ENCODE measurements at regions not wholly inside any gene's neighbourhood (a gene's known extent, or its start where the extent isn't known, plus 50 kb on each side); places are given as distances from the start of the nearest gene placed in this dataset.

DNA sequence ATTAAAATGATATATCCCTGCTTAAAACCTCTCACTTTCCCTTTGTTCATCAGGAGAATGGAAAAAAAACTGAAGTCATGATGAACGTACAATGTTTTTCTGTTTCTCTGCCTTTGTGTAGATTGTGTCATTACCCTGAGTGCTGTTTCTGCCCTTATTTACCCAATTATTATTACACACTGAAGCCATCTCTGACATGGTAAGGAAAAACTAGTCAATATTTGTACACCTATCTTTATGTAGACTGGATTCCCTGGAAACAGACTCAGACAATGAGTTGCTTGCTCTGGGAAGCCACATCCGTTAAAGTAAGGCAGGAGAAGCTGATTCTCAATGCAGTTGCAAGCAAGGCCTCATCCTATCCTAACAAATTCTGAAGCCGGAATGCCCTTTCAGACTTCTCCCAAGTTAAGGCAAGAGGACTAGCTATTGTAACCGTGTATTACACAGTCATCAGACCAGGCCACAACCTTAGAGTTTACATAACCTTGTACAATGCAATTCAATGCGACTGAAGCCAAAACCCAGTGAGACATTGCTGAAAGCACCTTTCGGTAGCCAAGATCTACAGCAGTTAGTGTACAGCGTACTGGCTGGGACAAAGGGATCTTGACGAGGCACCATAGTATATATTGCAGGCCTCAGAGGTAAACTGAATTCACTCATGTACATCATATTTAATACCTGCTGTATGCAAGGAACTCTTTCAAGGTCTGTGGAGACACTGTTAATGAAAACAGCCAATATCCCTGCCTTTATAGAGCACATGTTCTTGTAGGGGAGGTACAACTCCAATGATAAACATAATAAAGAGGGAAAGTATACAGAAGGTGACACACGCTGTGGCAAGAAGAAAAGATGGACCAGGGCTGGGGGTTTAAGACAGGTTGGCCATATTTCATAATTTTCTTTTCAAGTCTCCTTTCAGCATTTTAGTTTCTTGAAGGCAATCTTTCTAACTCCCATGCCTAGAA lies 1040.8 kb upstream of the SEMA6D start:
- no peak overlapping the region for H2BK15ac ChIP-seq (ENCODE audit: low read depth, low read length)
- 64% methylated on average over 3 of the region's 9 CpGs; no CpG with 5 or more reads in 1 of the 2 experiments for WGBS, 2 experiments (ENCODE audit: extremely low coverage in 2 of 2, insufficient read length in 1 of 2)
- no peak for DNase-seq
- H3K9me1 ChIP-seq (ENCODE audit: insufficient read depth, low read length) = no peaks in the 10 kb centered on the region
- no peak overlapping the region for H3K27ac ChIP-seq (ENCODE audit: insufficient read depth, low read length)
- BruUV-seq (replicated peaks) = no TSS peak
- H3K4me2 ChIP-seq (ENCODE audit: low read depth, low read length) = no peak overlapping the region
- H3K4me3 ChIP-seq (ENCODE audit: insufficient read depth, low read depth, low read length) = no peak overlapping the region
- CTCF ChIA-PET = no interaction called here
- H4K91ac ChIP-seq (ENCODE audit: insufficient read depth, low read depth, low read length) = no peak overlapping the region
- in situ Hi-C loops (cut with MboI; ENCODE audit: low sequenced_read_pairs) = no loop called here
- no peak overlapping the region for H4K5ac ChIP-seq (ENCODE audit: low read depth, low read length)
- H4K8ac ChIP-seq (ENCODE audit: low read depth in 2 of 2, low read length in 2 of 2) = no peak overlapping the region
- H3K18ac ChIP-seq (ENCODE audit: low read depth, low read length) = no peak overlapping the region
- H3K79me1 ChIP-seq (ENCODE audit: low read depth in 1 of 2, low read length in 2 of 2) = no peaks in the 10 kb centered on the region
- no peak overlapping the region for H2BK120ac ChIP-seq (ENCODE audit: low read depth, low read length)
- no peak overlapping the region for H3K56ac ChIP-seq (ENCODE audit: extremely low read depth, insufficient read depth, low read length)
- H3K4ac ChIP-seq (ENCODE audit: low read depth, low read length) = no peak overlapping the region
- ATAC-seq (ENCODE audit: low read depth) = no peak
- H4K20me1 ChIP-seq (ENCODE audit: insufficient read depth, low read length) = no peaks in the 10 kb centered on the region
- intact Hi-C loops (cut with micrococcal nuclease) = no loop called here
- H3K14ac ChIP-seq (replicated peaks; ENCODE audit: low read depth, low read length) = no peak overlapping the region
- peaks cover 7% of the 10 kb centered on the region for H3K9me3 ChIP-seq (ENCODE audit: control insufficient read depth, insufficient read depth, low read length)
- POLR2A ChIA-PET (ENCODE audit: unreplicated experiment) = no interaction called here
- H3K4me1 ChIP-seq (ENCODE audit: control insufficient read depth, insufficient read depth, low read length) = no peaks in the 10 kb centered on the region
- no peaks in the 10 kb centered on the region for H3K36me3 ChIP-seq (ENCODE audit: control insufficient read depth, insufficient read depth, low read length)
- no peak overlapping the region for H2AK5ac ChIP-seq (ENCODE audit: low read depth, low read length)
- H3K23ac ChIP-seq (ENCODE audit: low read depth, low read length) = no peak overlapping the region
- H3K27me3 ChIP-seq (ENCODE audit: control insufficient read depth, insufficient read depth, low read length) = no peaks in the 10 kb centered on the region
- no peak overlapping the region for H2BK20ac ChIP-seq (ENCODE audit: low read depth, low read length)
- H2BK5ac ChIP-seq (ENCODE audit: low read depth, low read length, poor library complexity, severe bottlenecking) = no peak overlapping the region
- TF ChIP-seq POLR2A (IDR thresholded peaks at IDR 0.05; ENCODE audit: low read depth, low read length) (no peak), MXI1 (IDR thresholded peaks at IDR 0.05; ENCODE audit: borderline replicate concordance, low read depth, low read length) (no peak), RAD21 (IDR thresholded peaks at IDR 0.05; ENCODE audit: low read length) (no peak)
- TF ChIP-seq, protein P1, sequence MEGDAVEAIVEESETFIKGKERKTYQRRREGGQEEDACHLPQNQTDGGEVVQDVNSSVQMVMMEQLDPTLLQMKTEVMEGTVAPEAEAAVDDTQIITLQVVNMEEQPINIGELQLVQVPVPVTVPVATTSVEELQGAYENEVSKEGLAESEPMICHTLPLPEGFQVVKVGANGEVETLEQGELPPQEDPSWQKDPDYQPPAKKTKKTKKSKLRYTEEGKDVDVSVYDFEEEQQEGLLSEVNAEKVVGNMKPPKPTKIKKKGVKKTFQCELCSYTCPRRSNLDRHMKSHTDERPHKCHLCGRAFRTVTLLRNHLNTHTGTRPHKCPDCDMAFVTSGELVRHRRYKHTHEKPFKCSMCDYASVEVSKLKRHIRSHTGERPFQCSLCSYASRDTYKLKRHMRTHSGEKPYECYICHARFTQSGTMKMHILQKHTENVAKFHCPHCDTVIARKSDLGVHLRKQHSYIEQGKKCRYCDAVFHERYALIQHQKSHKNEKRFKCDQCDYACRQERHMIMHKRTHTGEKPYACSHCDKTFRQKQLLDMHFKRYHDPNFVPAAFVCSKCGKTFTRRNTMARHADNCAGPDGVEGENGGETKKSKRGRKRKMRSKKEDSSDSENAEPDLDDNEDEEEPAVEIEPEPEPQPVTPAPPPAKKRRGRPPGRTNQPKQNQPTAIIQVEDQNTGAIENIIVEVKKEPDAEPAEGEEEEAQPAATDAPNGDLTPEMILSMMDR (conservative IDR thresholded peaks at IDR 0.05; ENCODE audit: low read depth, low read length) = no peak
- no peak overlapping the region for H3K9ac ChIP-seq (ENCODE audit: low read depth, low read length)
- no peak overlapping the region for H2AK9ac ChIP-seq (replicated peaks; ENCODE audit: low read depth, low read length, poor library complexity)
- dilution Hi-C loops (cut with HindIII; ENCODE audit: low sequenced_read_pairs, unreplicated experiment) = no loop called here
- no peak overlapping the region for H2AFZ ChIP-seq (replicated peaks; ENCODE audit: low read length, poor library complexity)

All from IMR-90 (cell line).